AG09319 (cell line): ENCODE measurements at regions not wholly inside any gene's neighbourhood (a gene's known extent, or its start where the extent isn't known, plus 50 kb on each side); places are given as distances from the start of the nearest gene placed in this dataset.

Source experiments
- DNase-seq: peaks from one replicate; pipeline ENCODE4 v3.0.0-alpha.2; 2010; ENCODE audit warnings: low read depth; ENCODE audit errors: extremely low read depth
- CTCF ChIP-seq: IDR thresholded peaks from 2 replicates; pipeline ENCODE4 v1.5.1; 2011; ENCODE audit warnings: low read depth, mild to moderate bottlenecking, inconsistent platforms, low read length, moderate library complexity

DNA sequence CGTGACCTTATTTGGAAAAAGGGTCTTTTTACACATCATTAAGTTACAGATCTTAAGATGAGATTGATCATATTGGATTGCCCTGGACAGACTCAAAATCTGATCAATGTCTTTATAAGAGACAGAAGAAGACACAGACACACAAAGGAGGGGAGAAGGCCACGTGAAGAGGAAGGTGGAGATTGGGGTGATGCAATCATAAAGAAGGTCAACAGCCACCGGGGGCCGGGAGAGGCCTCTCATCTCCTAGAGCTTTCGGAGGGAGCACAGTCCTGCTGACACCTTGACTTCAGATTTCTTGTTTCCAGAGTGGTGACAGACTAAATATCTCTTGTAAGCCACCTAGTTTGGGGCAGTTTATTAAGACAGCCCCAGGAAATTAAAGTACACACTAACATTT is 204.6 kb upstream of the CSF3R start:
- TF ChIP-seq CTCF: no peak
- DNase-seq: no peak

GRCh38 chr1:36675931-36676562 is 193.3 kb upstream of the CSF3R start:
- no peak for TF ChIP-seq CTCF
- DNase-seq: no peak

GRCh38 chr1:36675106-36675505 is 192.4 kb upstream of the CSF3R start:
- DNase-seq: no peak
- no peak for TF ChIP-seq CTCF

DNA sequence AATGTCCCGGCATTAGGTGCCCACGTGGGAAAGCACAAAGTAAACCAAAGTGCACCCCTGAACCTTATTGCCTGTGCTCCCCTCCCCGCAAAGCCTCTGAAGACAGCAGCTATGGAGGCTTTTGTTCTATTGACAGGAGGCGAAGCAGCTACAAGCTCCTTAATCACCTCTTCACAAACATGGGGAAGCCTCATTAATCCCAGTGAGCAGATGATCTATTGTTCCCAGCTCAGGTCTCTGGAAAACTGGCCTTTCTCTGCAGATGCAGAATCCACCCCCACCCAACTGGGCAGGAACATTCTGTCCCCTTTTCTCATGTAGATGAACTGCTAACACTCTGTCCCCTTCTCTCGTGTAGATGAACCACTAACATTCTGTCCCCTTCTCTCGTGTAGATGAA is 190.5 kb upstream of the CSF3R start:
- no peak for DNase-seq
- no peak for TF ChIP-seq CTCF

GRCh38 chr1:36669262-36669661 is 186.5 kb upstream of the CSF3R start:
- no peak for DNase-seq
- TF ChIP-seq CTCF: no peak

- DNase-seq: no peak
- TF ChIP-seq CTCF: no peak
Measured at GRCh38 chr1:36667836-36668235, 185.1 kb upstream of the CSF3R start.

DNA sequence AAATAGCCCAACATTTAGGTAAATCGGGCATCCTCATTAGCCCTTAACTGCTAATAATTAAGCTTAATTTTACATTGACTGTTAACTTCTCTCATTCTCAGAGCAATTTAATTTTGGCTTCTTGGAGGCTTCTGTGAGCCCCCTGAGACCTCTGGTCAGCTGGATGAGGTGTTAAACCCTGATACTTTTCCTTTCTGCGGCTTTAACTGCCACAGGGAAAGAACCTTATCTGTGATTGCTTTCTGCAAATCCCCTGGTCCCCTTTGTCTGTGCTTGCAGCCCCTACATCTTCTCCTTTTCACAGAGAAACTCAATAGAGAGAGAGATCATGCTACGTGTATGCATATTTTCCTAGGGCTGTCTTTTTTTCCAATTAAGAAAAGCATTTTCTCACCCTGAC is 184.5 kb upstream of the CSF3R start:
- DNase-seq: no peak
- TF ChIP-seq CTCF: no peak
